KOPT-K1 (cell line): ENCODE measurements at regions not wholly inside any gene's neighbourhood (a gene's known extent, or its start where the extent isn't known, plus 50 kb on each side); places are given as distances from the start of the nearest gene placed in this dataset.
"Not testable (repeated sequence)": the region's sequence is repeated elsewhere in the genome, so short reads cannot be mapped to it uniquely, and the experiment has no call there.

Source experiments
- H3K27ac ChIP-seq: fragments of 200-600 bp; sonication (generic); 2 replicates; pipeline ENCODE4 v1.5.1; 2016; ENCODE audit warnings: antibody characterized with exemption, mild to moderate bottlenecking, low read depth, low read length; ENCODE audit not compliant: poor library complexity, severe bottlenecking
- H3K36me3 ChIP-seq: fragments of 200-600 bp; sonication (generic); 2 replicates; pipeline ENCODE4 v1.5.1; 2017; ENCODE audit warnings: antibody characterized with exemption, mild to moderate bottlenecking, low read length, moderate library complexity; ENCODE audit not compliant: insufficient read depth
- H3K9me3 ChIP-seq: fragments of 200-600 bp; sonication (generic); 2 replicates; pipeline ENCODE4 v1.5.1; 2017; ENCODE audit warnings: antibody characterized with exemption, low read length, mild to moderate bottlenecking; ENCODE audit not compliant: insufficient read depth, poor library complexity, severe bottlenecking

DNA sequence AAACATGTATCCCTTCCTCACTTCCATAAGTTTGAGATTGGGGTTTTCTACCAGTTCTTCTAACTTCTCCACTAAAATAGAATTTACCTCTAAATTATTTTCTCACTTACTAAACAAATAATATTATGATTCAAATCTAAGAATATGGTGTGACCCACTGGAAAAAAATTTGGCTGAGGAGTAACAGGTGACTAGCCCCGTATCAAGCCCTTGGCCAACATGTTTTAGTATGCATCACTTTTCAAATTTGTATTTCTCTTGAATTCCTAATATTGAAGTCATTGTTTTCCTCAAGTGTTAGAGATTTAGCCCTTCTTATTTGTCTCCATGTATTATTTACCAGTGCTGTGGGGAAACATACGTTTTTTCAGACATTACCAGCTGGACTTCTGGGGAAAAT lies 759.4 kb downstream of the NSUN3 start:
- H3K27ac ChIP-seq: no peak overlapping the region
- no peaks in the 10 kb centered on the region for H3K9me3 ChIP-seq
- no peaks in the 10 kb centered on the region for H3K36me3 ChIP-seq

- H3K9me3 ChIP-seq, H3K27ac ChIP-seq, H3K36me3 ChIP-seq: not testable (repeated sequence)
Measured at GRCh38 chr3:94846251-94846650, 783.4 kb downstream of the NSUN3 start.

- H3K27ac ChIP-seq: no peak overlapping the region
- peaks cover 5% of the 10 kb centered on the region for H3K9me3 ChIP-seq
- no peaks in the 10 kb centered on the region for H3K36me3 ChIP-seq
Measured at GRCh38 chr3:94862703-94863102, 799.8 kb downstream of the NSUN3 start.

GRCh38 chr3:94869059-94869547 lies 806.2 kb downstream of the NSUN3 start:
- peaks cover 3% of the 10 kb centered on the region for H3K9me3 ChIP-seq
- H3K27ac ChIP-seq: no peak overlapping the region
- H3K36me3 ChIP-seq: no peaks in the 10 kb centered on the region

- H3K9me3 ChIP-seq: no peaks in the 10 kb centered on the region
- H3K36me3 ChIP-seq: no peaks in the 10 kb centered on the region
- no peak overlapping the region for H3K27ac ChIP-seq
Measured at GRCh38 chr3:94873751-94874150, 810.9 kb downstream of the NSUN3 start.

- Histone ChIP-seq H3K36me3 (no peaks in the 10 kb centered on the region), H3K27ac (no peak overlapping the region), H3K9me3 (no peaks in the 10 kb centered on the region)
Measured at GRCh38 chr3:94875149-94875548, 812.3 kb downstream of the NSUN3 start.

DNA sequence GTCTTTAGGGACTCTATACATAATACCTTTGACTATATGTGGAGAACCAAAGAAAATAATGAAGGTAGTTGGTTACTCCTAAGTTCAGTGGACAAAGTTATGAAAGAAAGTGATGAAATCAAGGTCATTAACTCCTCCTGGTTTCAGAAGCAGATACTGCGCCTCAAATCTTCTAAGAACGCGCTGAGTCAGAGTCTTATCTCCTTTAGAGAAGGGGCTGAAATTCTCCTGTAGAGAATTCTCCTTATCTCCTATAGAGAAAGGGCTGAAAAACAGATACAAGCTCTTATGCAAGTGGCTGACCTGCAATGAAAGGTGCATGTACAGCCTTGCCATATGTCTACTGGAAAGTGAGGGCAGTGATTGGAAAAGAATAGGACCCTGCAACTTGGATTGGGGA lies 824.2 kb downstream of the NSUN3 start:
- H3K9me3 ChIP-seq: no peaks in the 10 kb centered on the region
- H3K36me3 ChIP-seq: no peaks in the 10 kb centered on the region
- H3K27ac ChIP-seq: no peak overlapping the region

GRCh38 chr3:94896994-94897393 lies 834.1 kb downstream of the NSUN3 start:
- no peaks in the 10 kb centered on the region for H3K9me3 ChIP-seq
- H3K27ac ChIP-seq: no peak overlapping the region
- H3K36me3 ChIP-seq: no peaks in the 10 kb centered on the region

- Histone ChIP-seq H3K9me3 (no peaks in the 10 kb centered on the region), H3K27ac (no peak overlapping the region), H3K36me3 (no peaks in the 10 kb centered on the region)
Measured at GRCh38 chr3:94904156-94904674, 841.4 kb downstream of the NSUN3 start.

DNA sequence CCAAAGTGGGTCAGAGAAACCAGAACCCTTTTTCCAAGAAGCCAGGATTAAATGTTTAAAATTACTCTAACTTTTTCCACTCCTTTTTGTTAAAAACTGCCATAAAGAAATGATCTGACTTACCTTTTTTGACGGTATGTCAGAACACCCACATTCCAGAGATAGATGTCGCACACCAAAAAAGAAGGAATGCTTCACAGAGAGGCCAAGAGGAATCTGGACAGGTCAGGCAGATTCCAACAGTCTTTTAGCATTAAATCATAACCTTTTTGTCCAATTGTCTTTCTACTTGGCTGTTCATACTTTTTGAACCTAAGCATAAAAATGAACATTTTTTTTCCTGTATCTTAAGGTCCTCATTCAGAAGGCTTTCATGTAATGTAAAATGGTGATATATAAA lies 846.9 kb downstream of the NSUN3 start:
- Histone ChIP-seq H3K36me3 (no peaks in the 10 kb centered on the region), H3K9me3 (no peaks in the 10 kb centered on the region), H3K27ac (no peak overlapping the region)

- no peak overlapping the region for H3K27ac ChIP-seq
- no peaks in the 10 kb centered on the region for H3K36me3 ChIP-seq
- no peaks in the 10 kb centered on the region for H3K9me3 ChIP-seq
Measured at GRCh38 chr3:94912656-94913055, 849.8 kb downstream of the NSUN3 start.

DNA sequence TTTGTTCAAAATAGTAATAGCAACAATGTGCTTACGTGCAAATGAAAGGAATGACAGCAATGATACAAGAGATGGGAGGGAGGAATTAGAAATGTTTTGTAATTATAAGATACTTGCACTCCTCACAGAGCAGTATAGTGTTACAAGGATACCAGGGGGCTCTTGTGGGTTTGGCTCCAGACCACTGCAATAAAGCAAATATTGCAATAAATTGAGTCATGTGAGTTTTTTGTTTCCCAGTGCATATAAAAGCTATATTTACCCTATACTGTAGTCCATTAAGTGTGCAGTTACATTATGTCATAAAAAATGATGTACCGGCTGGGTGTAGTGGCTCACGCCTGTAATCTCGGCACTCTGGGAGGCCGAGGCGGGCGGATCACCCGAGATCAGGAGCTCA lies 864.3 kb downstream of the NSUN3 start:
- Histone ChIP-seq H3K27ac (no peak overlapping the region), H3K36me3 (no peaks in the 10 kb centered on the region), H3K9me3 (no peaks in the 10 kb centered on the region)

GRCh38 chr3:94928921-94929320 lies 866.1 kb downstream of the NSUN3 start:
- Histone ChIP-seq H3K27ac (no peak overlapping the region), H3K36me3 (no peaks in the 10 kb centered on the region), H3K9me3 (no peaks in the 10 kb centered on the region)

GRCh38 chr3:94935738-94936580 lies 873.1 kb downstream of the NSUN3 start:
- Histone ChIP-seq H3K9me3 (no peaks in the 10 kb centered on the region), H3K27ac (no peak overlapping the region), H3K36me3 (no peaks in the 10 kb centered on the region)

- no peak overlapping the region for H3K27ac ChIP-seq
- no peaks in the 10 kb centered on the region for H3K9me3 ChIP-seq
- no peaks in the 10 kb centered on the region for H3K36me3 ChIP-seq
Measured at GRCh38 chr3:94937980-94938379, 875.1 kb downstream of the NSUN3 start.

- no peaks in the 10 kb centered on the region for H3K9me3 ChIP-seq
- no peak overlapping the region for H3K27ac ChIP-seq
- H3K36me3 ChIP-seq: no peaks in the 10 kb centered on the region
Measured at GRCh38 chr3:94946683-94947082, 883.8 kb downstream of the NSUN3 start.
